SK-N-SH treated with all-trans-retinoic acid at 6 μM for 48 hours (cell line): ENCODE measurements at regions not wholly inside any gene's neighbourhood (a gene's known extent, or its start where the extent isn't known, plus 50 kb on each side); places are given as distances from the start of the nearest gene placed in this dataset.

Source experiments
- ATAC-seq: fragments of 200-7000 bp; cut with Tn5 transposase; 3 replicates; pipeline ENCODE4 v1.9.1; 2020; ENCODE audit warnings: mild to moderate bottlenecking, moderate library complexity
- BACH2 ChIP-seq: fragments of 250-450 bp; sonication (Bioruptor Pico); IDR thresholded peaks from 2 replicates; pipeline ENCODE4 v1.9.0; 2021; ENCODE audit warnings: mild to moderate bottlenecking, borderline replicate concordance
- CREB5 ChIP-seq: fragments of 250-450 bp; sonication (Bioruptor Pico); IDR thresholded peaks from 2 replicates; pipeline ENCODE4 v1.5.1; 2020; ENCODE audit warnings: low read depth, mild to moderate bottlenecking, moderate library complexity
- CSDC2 ChIP-seq: fragments of 250-450 bp; sonication (Bioruptor Pico); IDR thresholded peaks from 2 replicates; pipeline ENCODE4 v1.5.0; 2020; ENCODE audit warnings: mild to moderate bottlenecking, moderate library complexity
- CSRNP3 ChIP-seq: fragments of 250-450 bp; sonication (Bioruptor Pico); IDR thresholded peaks from 2 replicates; pipeline ENCODE4 v1.5.1; 2021; ENCODE audit warnings: mild to moderate bottlenecking, moderate library complexity
- ISL1 ChIP-seq: fragments of 250-450 bp; sonication (Bioruptor Pico); IDR thresholded peaks from 2 replicates; pipeline ENCODE4 v2.1.2; 2022; ENCODE audit warnings: mild to moderate bottlenecking, moderate library complexity
- SNAI2 ChIP-seq: fragments of 250-450 bp; sonication (Bioruptor Pico); IDR thresholded peaks from 2 replicates; pipeline ENCODE4 v1.5.0; 2020; ENCODE audit warnings: mild to moderate bottlenecking, moderate library complexity
- TSHZ2 ChIP-seq: fragments of 250-450 bp; sonication (Bioruptor Pico); IDR thresholded peaks from 2 replicates; pipeline ENCODE4 v1.5.0; 2020; ENCODE audit warnings: mild to moderate bottlenecking, moderate library complexity
- ZFP30 ChIP-seq: fragments of 450-650 bp; formaldehyde crosslinking; IDR thresholded peaks from 2 replicates; pipeline ENCODE4 v1.5.0; 2022; ENCODE audit warnings: mild to moderate bottlenecking, moderate library complexity
- ZNF565 ChIP-seq: fragments of 450-650 bp; formaldehyde crosslinking; conservative IDR thresholded peaks from 2 replicates; pipeline ENCODE4 v1.5.0; 2020; ENCODE audit warnings: low read depth, mild to moderate bottlenecking, moderate library complexity
- ZNF70 ChIP-seq: fragments of 450-650 bp; formaldehyde crosslinking; IDR thresholded peaks from 2 replicates; pipeline ENCODE4 v1.5.0; 2020; ENCODE audit warnings: mild to moderate bottlenecking, moderate library complexity

DNA sequence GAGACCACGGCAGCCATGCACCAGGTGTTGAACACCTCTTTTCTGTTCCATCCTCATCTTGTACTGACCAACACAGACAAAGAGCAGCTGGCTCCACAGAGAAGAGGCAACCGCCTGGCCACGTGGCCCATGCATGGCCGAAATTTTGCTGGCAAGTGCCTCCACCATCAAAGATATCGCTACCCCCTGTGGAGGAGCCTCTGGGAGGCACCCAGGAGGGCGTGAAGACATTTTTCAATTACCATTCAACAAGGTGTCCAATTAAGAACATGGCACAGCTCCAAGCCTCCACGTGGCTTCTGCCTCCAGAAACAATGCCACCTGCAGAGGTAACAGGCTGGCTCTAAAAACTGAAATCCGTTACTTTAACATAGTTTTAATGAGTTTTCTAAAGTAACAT, 54.4 kb upstream of the CKS2 start:
- TF ChIP-seq SNAI2 (CRISPR knock-in tag) (no peak), CSDC2 (CRISPR knock-in tag) (no peak), BACH2 (CRISPR knock-in tag) (no peak), ZNF70 (CRISPR knock-in tag) (no peak)
- no peak for ATAC-seq

DNA sequence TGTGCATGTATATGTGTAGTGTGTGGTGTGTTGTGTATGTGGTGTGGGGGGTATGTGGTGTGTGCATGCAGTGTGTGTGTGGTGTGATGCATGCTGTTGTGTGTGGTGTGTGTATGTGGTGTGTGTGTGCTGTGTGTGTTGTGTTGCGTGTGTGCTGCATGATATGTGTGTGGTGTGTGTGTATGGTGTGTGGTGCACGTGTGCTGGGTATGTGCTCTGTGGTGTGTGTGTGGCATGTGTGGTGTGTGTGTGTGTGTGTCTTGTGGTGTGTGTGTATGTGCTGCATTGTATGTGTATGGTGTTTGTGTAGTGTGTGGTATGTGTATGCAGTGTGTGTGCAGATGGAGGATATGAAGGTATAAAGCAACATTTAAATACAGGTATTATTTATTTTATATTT, 50.5 kb upstream of the CKS2 start:
- TF ChIP-seq TSHZ2 (CRISPR knock-in tag) (no peak), ZNF565 (CRISPR knock-in tag) (no peak), CSRNP3 (CRISPR knock-in tag) (no peak), ISL1 (no peak), CSDC2 (CRISPR knock-in tag) (no peak), ZFP30 (CRISPR knock-in tag) (no peak), CREB5 (no peak)
- no peak for ATAC-seq
